ENCODE measurements at regions not wholly inside any gene's neighbourhood (a gene's known extent, or its start where the extent isn't known, plus 50 kb on each side); places are given as distances from the start of the nearest gene placed in this dataset.

DNA sequence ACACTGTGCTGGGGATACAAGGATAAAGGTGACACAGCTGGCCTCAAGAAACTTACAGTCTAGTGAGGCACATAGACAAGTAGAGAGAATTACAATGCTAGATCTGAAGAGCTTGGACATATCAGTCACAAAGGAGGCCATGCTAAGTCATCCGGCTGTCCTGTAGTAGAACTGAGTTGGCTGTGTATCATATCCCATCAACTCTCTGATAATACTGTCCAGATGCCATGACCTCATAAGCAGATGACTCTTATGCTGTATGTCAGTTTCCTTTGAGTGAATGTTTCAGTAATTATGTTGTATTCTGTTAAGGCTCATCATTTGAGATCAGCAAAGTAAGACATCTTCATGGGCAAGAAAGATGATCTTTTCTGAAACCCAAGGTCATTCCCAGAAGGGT, 442.9 kb downstream of the MID1IP1 start:
- TF ChIP-seq HOXA7 (CRISPR knock-in tag; IDR thresholded peaks at IDR 0.05; ENCODE audit: borderline replicate concordance): no peak
- no peak for TF ChIP-seq ZNF514 (tag by site-specific recombination; IDR thresholded peaks at IDR 0.05)
- no peak for TF ChIP-seq ZNF785 (tag by site-specific recombination; IDR thresholded peaks at IDR 0.05)
- TF ChIP-seq, protein P1, sequence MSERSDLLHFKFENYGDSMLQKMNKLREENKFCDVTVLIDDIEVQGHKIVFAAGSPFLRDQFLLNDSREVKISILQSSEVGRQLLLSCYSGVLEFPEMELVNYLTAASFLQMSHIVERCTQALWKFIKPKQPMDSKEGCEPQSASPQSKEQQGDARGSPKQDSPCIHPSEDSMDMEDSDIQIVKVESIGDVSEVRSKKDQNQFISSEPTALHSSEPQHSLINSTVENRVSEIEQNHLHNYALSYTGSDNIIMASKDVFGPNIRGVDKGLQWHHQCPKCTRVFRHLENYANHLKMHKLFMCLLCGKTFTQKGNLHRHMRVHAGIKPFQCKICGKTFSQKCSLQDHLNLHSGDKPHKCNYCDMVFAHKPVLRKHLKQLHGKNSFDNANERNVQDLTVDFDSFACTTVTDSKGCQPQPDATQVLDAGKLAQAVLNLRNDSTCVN (tag by site-specific recombination; optimal IDR thresholded peaks at IDR 0.05): no peak
- no peak for TF ChIP-seq ZNF521 (tag by site-specific recombination; IDR thresholded peaks at IDR 0.05)
- TF ChIP-seq, protein P2, sequence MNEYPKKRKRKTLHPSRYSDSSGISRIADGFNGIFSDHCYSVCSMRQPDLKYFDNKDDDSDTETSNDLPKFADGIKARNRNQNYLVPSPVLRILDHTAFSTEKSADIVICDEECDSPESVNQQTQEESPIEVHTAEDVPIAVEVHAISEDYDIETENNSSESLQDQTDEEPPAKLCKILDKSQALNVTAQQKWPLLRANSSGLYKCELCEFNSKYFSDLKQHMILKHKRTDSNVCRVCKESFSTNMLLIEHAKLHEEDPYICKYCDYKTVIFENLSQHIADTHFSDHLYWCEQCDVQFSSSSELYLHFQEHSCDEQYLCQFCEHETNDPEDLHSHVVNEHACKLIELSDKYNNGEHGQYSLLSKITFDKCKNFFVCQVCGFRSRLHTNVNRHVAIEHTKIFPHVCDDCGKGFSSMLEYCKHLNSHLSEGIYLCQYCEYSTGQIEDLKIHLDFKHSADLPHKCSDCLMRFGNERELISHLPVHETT (tag by site-specific recombination; IDR thresholded peaks at IDR 0.05): no peak
- TF ChIP-seq ZNF555 (tag by site-specific recombination; conservative IDR thresholded peaks at IDR 0.05): no peak
- TF ChIP-seq, protein P3, sequence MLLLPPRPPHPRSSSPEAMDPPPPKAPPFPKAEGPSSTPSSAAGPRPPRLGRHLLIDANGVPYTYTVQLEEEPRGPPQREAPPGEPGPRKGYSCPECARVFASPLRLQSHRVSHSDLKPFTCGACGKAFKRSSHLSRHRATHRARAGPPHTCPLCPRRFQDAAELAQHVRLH (tag by site-specific recombination; IDR thresholded peaks at IDR 0.05): no peak
- TF ChIP-seq ZNF133 (tag by site-specific recombination; IDR thresholded peaks at IDR 0.05): no peak
- no peak for TF ChIP-seq ZNF510 (tag by site-specific recombination; IDR thresholded peaks at IDR 0.05; ENCODE audit: insufficient replicate concordance)
- TF ChIP-seq MYNN (tag by site-specific recombination; IDR thresholded peaks at IDR 0.05; ENCODE audit: borderline replicate concordance): no peak
- no peak for TF ChIP-seq SCRT2 (tag by site-specific recombination; IDR thresholded peaks at IDR 0.05)
- TF ChIP-seq ZNF202 (tag by site-specific recombination; IDR thresholded peaks at IDR 0.05; ENCODE audit: borderline replicate concordance): no peak
- TF ChIP-seq ZNF610 (tag by site-specific recombination; IDR thresholded peaks at IDR 0.05; ENCODE audit: borderline replicate concordance): no peak
- H3K9me3 ChIP-seq (ENCODE audit: control insufficient read depth, insufficient read depth, low read depth, low read length): no peaks in the 10 kb centered on the region
- ChIA-PET POLR2A (no interaction called here), CTCF (interaction anchor here (0.5 to 0.8 kb wide), 2 partner anchors 15 to 201 kb away, joined by 4 to 6 read pairs; no protein-coding TSS in a partner anchor)
- no peak overlapping the region for H3K27ac ChIP-seq (ENCODE audit: extremely low read depth, low read depth, low read length)
- no peaks in the 10 kb centered on the region for H3K36me3 ChIP-seq (ENCODE audit: control insufficient read depth in 2 of 2, insufficient read depth in 1 of 2, low read length in 2 of 2)
- H3K4me3 ChIP-seq (ENCODE audit: low read depth, low read length): no peak overlapping the region
- no peaks in the 10 kb centered on the region for H3K4me1 ChIP-seq (ENCODE audit: control insufficient read depth, insufficient read depth, low read length)

- ChIA-PET POLR2A (no interaction called here), CTCF (no interaction called here)
- Histone ChIP-seq H3K4me1 (ENCODE audit: control insufficient read depth, insufficient read depth, low read length) (no peaks in the 10 kb centered on the region), H3K4me3 (ENCODE audit: low read depth, low read length) (no peak overlapping the region), H3K36me3 (ENCODE audit: control insufficient read depth in 2 of 2, insufficient read depth in 1 of 2, low read length in 2 of 2) (no peaks in the 10 kb centered on the region), H3K27ac (ENCODE audit: extremely low read depth, low read depth, low read length) (no peak overlapping the region), H3K9me3 (ENCODE audit: control insufficient read depth, insufficient read depth, low read depth, low read length) (no peaks in the 10 kb centered on the region)
- no peak for TF ChIP-seq SP2 (tag by site-specific recombination; IDR thresholded peaks at IDR 0.05)
- no peak for TF ChIP-seq ZNF18 (tag by site-specific recombination; IDR thresholded peaks at IDR 0.05)
- no peak for TF ChIP-seq ZNF596 (tag by site-specific recombination; IDR thresholded peaks at IDR 0.05)
- TF ChIP-seq ZNF600 (tag by site-specific recombination; IDR thresholded peaks at IDR 0.05): no peak
- no peak for TF ChIP-seq ZFP41 (tag by site-specific recombination; IDR thresholded peaks at IDR 0.05; ENCODE audit: borderline replicate concordance)
- no peak for TF ChIP-seq ZNF791 (tag by site-specific recombination; IDR thresholded peaks at IDR 0.05)
- no peak for TF ChIP-seq KLF7 (tag by site-specific recombination; IDR thresholded peaks at IDR 0.05; ENCODE audit: borderline replicate concordance)
- TF ChIP-seq ZNF514 (tag by site-specific recombination; IDR thresholded peaks at IDR 0.05): no peak
- no peak for TF ChIP-seq ZBTB17 (tag by site-specific recombination; IDR thresholded peaks at IDR 0.05)
- no peak for TF ChIP-seq ZNF792 (tag by site-specific recombination; IDR thresholded peaks at IDR 0.05)
Measured at GRCh38 chrX:39245024-39245423, 443.8 kb downstream of the MID1IP1 start.

All from HEK293 (cell line).